ENCODE measurements at regions not wholly inside any gene's neighbourhood (a gene's known extent, or its start where the extent isn't known, plus 50 kb on each side); places are given as distances from the start of the nearest gene placed in this dataset.

DNA sequence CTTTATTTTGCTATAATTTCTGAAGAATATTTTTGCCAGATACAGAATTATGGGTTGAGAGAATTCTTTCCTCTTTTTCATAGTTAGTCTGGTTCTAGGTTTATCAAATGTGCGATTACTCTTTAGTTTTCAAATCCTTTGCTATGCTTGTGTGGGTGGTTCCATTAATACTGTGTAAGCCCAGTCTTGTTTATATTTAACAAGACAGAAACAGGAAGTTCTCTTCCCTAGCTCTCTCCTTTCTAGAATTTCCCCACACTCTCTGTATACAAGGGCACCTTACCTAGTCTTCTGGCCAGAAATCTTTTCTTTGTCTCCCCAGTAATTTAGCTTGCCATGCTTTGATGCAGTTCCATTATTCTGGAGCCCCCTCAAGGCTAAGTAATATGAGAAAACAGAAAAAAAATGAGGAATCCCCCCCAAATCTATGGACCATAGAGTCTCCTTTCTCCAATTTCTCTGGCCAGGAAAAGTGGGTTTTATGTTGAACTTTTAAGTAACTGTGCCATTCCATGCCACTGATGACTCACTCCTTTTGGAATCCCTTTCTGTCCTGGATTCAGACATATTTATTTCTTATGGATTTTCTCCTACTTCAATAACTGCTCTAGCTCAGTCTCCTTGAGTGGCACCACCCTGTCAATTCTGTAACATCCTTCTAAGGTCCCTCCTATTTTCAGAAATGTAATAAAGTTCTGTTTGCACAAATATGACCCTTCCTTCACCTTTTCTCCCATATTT lies 1714.1 kb downstream of the EFNA5 start:
- Histone ChIP-seq H3K9ac (ENCODE audit: extremely low read depth, low read length, poor library complexity, severe bottlenecking) (no peak overlapping the region), H3K4me1 (ENCODE audit: control insufficient read depth, insufficient read depth, low read length) (no peaks in the 10 kb centered on the region), H3K36me3 (ENCODE audit: control insufficient read depth, insufficient read depth, low read length) (no peaks in the 10 kb centered on the region), H3K27me3 (ENCODE audit: control insufficient read depth, insufficient read depth, low read length, poor library complexity, severe bottlenecking) (no peaks in the 10 kb centered on the region), H3K27ac (ENCODE audit: low read depth, low read length) (no peak overlapping the region), H3K9me3 (ENCODE audit: control insufficient read depth, low read length) (no peaks in the 10 kb centered on the region), H3K4me3 (ENCODE audit: low read length) (no peak overlapping the region)
- H3K4me1 Mint-ChIP-seq: no peaks in the 10 kb centered on the region
- H3K36me3 Mint-ChIP-seq (ENCODE audit: low read depth): no peaks in the 10 kb centered on the region
- WGBS, 2 experiments (ENCODE audit: insufficient coverage in 1 of 2, insufficient read length in 1 of 2): no CpG with 5 or more reads among the region's 1 CpG
- DNase-seq: no peak
- no peaks in the 10 kb centered on the region for H3K9me3 Mint-ChIP-seq
- peak overlapping the region; percentile 45 for H3K27ac Mint-ChIP-seq
- no peaks in the 10 kb centered on the region for H3K27me3 Mint-ChIP-seq (ENCODE audit: insufficient read depth)
- TF ChIP-seq, protein P1, sequence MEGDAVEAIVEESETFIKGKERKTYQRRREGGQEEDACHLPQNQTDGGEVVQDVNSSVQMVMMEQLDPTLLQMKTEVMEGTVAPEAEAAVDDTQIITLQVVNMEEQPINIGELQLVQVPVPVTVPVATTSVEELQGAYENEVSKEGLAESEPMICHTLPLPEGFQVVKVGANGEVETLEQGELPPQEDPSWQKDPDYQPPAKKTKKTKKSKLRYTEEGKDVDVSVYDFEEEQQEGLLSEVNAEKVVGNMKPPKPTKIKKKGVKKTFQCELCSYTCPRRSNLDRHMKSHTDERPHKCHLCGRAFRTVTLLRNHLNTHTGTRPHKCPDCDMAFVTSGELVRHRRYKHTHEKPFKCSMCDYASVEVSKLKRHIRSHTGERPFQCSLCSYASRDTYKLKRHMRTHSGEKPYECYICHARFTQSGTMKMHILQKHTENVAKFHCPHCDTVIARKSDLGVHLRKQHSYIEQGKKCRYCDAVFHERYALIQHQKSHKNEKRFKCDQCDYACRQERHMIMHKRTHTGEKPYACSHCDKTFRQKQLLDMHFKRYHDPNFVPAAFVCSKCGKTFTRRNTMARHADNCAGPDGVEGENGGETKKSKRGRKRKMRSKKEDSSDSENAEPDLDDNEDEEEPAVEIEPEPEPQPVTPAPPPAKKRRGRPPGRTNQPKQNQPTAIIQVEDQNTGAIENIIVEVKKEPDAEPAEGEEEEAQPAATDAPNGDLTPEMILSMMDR (conservative IDR thresholded peaks at IDR 0.05): no peak
- H3K4me3 Mint-ChIP-seq: no peak overlapping the region

DNA sequence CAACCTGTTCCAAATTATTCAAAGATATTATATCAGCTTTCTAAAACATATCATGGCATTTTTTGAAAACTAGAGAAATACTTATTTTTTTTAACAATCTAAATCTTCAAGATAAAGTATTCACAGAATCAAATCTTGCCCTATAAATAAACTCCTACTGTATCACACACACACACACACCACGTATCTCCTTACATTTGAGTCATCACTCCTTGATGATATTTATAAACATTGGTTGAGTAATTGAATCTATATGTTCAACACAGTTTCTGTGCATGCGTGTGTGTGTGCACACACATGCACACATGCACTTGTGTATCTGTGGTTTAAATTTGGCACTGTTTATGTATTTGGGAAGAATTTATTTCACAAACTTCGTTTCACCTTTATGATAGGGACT lies 1716.4 kb downstream of the EFNA5 start:
- no peak overlapping the region for H3K9ac ChIP-seq (ENCODE audit: extremely low read depth, low read length, poor library complexity, severe bottlenecking)
- H3K9me3 ChIP-seq (ENCODE audit: control insufficient read depth, low read length): no peaks in the 10 kb centered on the region
- Mint-ChIP-seq H3K4me3 (no peak overlapping the region), H3K36me3 (ENCODE audit: low read depth) (no peaks in the 10 kb centered on the region), H3K27me3 (ENCODE audit: insufficient read depth) (no peaks in the 10 kb centered on the region), H3K9me3 (no peaks in the 10 kb centered on the region), H3K27ac (no peak overlapping the region), H3K4me1 (no peaks in the 10 kb centered on the region)
- no peaks in the 10 kb centered on the region for H3K36me3 ChIP-seq (ENCODE audit: control insufficient read depth, insufficient read depth, low read length)
- TF ChIP-seq, protein P1 (conservative IDR thresholded peaks at IDR 0.05): no peak
- H3K27me3 ChIP-seq (ENCODE audit: control insufficient read depth, insufficient read depth, low read length, poor library complexity, severe bottlenecking): no peaks in the 10 kb centered on the region
- H3K4me3 ChIP-seq (ENCODE audit: low read length): no peak overlapping the region
- DNase-seq: no peak
- H3K27ac ChIP-seq (ENCODE audit: low read depth, low read length): no peak overlapping the region
- no peaks in the 10 kb centered on the region for H3K4me1 ChIP-seq (ENCODE audit: control insufficient read depth, insufficient read depth, low read length)
- 89% methylated on average over 2 of the region's 3 CpGs; no CpG with 5 or more reads in 1 of the 2 experiments for WGBS, 2 experiments (ENCODE audit: insufficient coverage in 1 of 2, insufficient read length in 1 of 2)

DNA sequence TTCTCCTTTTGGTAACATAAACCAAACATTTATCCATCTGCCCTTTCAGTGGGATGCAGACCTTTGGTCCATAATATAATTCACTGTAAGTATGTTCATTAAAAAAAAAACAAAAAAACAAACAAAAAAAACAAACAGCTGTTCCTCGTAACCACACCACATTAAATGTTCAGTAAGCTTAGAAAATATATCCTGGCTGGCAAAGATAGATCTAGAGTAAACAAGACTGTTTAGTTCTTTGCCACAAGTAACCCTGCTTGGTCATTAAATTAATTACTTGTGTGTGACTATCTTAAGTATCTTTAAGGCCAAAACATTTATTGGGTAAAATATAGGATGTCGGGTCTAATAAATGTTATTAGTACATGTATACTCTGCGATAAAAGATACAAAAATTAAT lies 1717.1 kb downstream of the EFNA5 start:
- H3K4me3 ChIP-seq (ENCODE audit: low read length): no peak overlapping the region
- TF ChIP-seq, protein P1 (conservative IDR thresholded peaks at IDR 0.05): no peak
- no peaks in the 10 kb centered on the region for H3K9me3 ChIP-seq (ENCODE audit: control insufficient read depth, low read length)
- no peaks in the 10 kb centered on the region for H3K36me3 ChIP-seq (ENCODE audit: control insufficient read depth, insufficient read depth, low read length)
- no peak for DNase-seq
- Mint-ChIP-seq H3K27me3 (ENCODE audit: insufficient read depth) (no peaks in the 10 kb centered on the region), H3K4me3 (no peak overlapping the region), H3K27ac (no peak overlapping the region), H3K9me3 (no peaks in the 10 kb centered on the region), H3K36me3 (ENCODE audit: low read depth) (no peaks in the 10 kb centered on the region), H3K4me1 (no peaks in the 10 kb centered on the region)
- 92% methylated on average over 2 of the region's 3 CpGs; no CpG with 5 or more reads in 1 of the 2 experiments for WGBS, 2 experiments (ENCODE audit: insufficient coverage in 1 of 2, insufficient read length in 1 of 2)
- no peaks in the 10 kb centered on the region for H3K4me1 ChIP-seq (ENCODE audit: control insufficient read depth, insufficient read depth, low read length)
- no peak overlapping the region for H3K9ac ChIP-seq (ENCODE audit: extremely low read depth, low read length, poor library complexity, severe bottlenecking)
- no peak overlapping the region for H3K27ac ChIP-seq (ENCODE audit: low read depth, low read length)
- no peaks in the 10 kb centered on the region for H3K27me3 ChIP-seq (ENCODE audit: control insufficient read depth, insufficient read depth, low read length, poor library complexity, severe bottlenecking)

All from endodermal cell (in vitro differentiated cells).